ENCODE measurements at regions not wholly inside any gene's neighbourhood (a gene's known extent, or its start where the extent isn't known, plus 50 kb on each side); places are given as distances from the start of the nearest gene placed in this dataset.

- Histone ChIP-seq H3K36me3 (ENCODE audit: control insufficient read depth, insufficient read depth, low read length) (no peaks in the 10 kb centered on the region), H3K4me3 (ENCODE audit: low read length) (no peak overlapping the region), H3K4me1 (ENCODE audit: control insufficient read depth, insufficient read depth, low read length) (no peaks in the 10 kb centered on the region), H3K27me3 (ENCODE audit: control insufficient read depth, insufficient read depth, low read length) (no peaks in the 10 kb centered on the region), H3K27ac (ENCODE audit: low read length) (no peak overlapping the region), H3K9me3 (ENCODE audit: control insufficient read depth, insufficient read depth, low read length) (no peaks in the 10 kb centered on the region)
- no CpG with 5 or more reads among the region's 1 CpG for WGBS (ENCODE audit: insufficient coverage, insufficient read length)
- DNase-seq (ENCODE audit: low read depth, low spot score) = no peak
Observed at GRCh38 chr2:34204560-34204959, 605.5 kb upstream of the FAM98A start.

GRCh38 chr2:34201099-34201498 is 602.0 kb upstream of the FAM98A start:
- WGBS (ENCODE audit: insufficient coverage, insufficient read length) = no CpG with 5 or more reads among the region's 1 CpG
- no peaks in the 10 kb centered on the region for H3K9me3 ChIP-seq (ENCODE audit: control insufficient read depth, insufficient read depth, low read length)
- no peaks in the 10 kb centered on the region for H3K4me1 ChIP-seq (ENCODE audit: control insufficient read depth, insufficient read depth, low read length)
- no peaks in the 10 kb centered on the region for H3K36me3 ChIP-seq (ENCODE audit: control insufficient read depth, insufficient read depth, low read length)
- no peak overlapping the region for H3K4me3 ChIP-seq (ENCODE audit: low read length)
- no peak for DNase-seq (ENCODE audit: low read depth, low spot score)
- no peak overlapping the region for H3K27ac ChIP-seq (ENCODE audit: low read length)
- no peaks in the 10 kb centered on the region for H3K27me3 ChIP-seq (ENCODE audit: control insufficient read depth, insufficient read depth, low read length)

GRCh38 chr2:34199971-34200370 is 600.9 kb upstream of the FAM98A start:
- DNase-seq (ENCODE audit: low read depth, low spot score) = no peak
- Histone ChIP-seq H3K9me3 (ENCODE audit: control insufficient read depth, insufficient read depth, low read length) (no peaks in the 10 kb centered on the region), H3K36me3 (ENCODE audit: control insufficient read depth, insufficient read depth, low read length) (no peaks in the 10 kb centered on the region), H3K4me1 (ENCODE audit: control insufficient read depth, insufficient read depth, low read length) (no peaks in the 10 kb centered on the region), H3K4me3 (ENCODE audit: low read length) (no peak overlapping the region), H3K27ac (ENCODE audit: low read length) (no peak overlapping the region), H3K27me3 (ENCODE audit: control insufficient read depth, insufficient read depth, low read length) (no peaks in the 10 kb centered on the region)

GRCh38 chr2:34193164-34193563 is 594.1 kb upstream of the FAM98A start:
- Histone ChIP-seq H3K4me1 (ENCODE audit: control insufficient read depth, insufficient read depth, low read length) (no peaks in the 10 kb centered on the region; the same call in 1 of the 2 replicates), H3K27ac (ENCODE audit: low read length) (no peak overlapping the region), H3K9me3 (ENCODE audit: control insufficient read depth, insufficient read depth, low read length) (no peaks in the 10 kb centered on the region), H3K27me3 (ENCODE audit: control insufficient read depth, insufficient read depth, low read length) (no peaks in the 10 kb centered on the region), H3K36me3 (ENCODE audit: control insufficient read depth, insufficient read depth, low read length) (no peaks in the 10 kb centered on the region), H3K4me3 (ENCODE audit: low read length) (no peak overlapping the region)
- no peak for DNase-seq (ENCODE audit: low read depth, low spot score)
- WGBS (ENCODE audit: insufficient coverage, insufficient read length) = no CpG with 5 or more reads among the region's 3 CpGs

GRCh38 chr2:34188464-34189303 is 589.6 kb upstream of the FAM98A start:
- no peak overlapping the region for H3K4me3 ChIP-seq (ENCODE audit: low read length)
- no peaks in the 10 kb centered on the region for H3K36me3 ChIP-seq (ENCODE audit: control insufficient read depth, insufficient read depth, low read length)
- no peak overlapping the region for H3K27ac ChIP-seq (ENCODE audit: low read length)
- no peak for DNase-seq (ENCODE audit: low read depth, low spot score)
- no peaks in the 10 kb centered on the region; the same call in 1 of the 2 replicates for H3K4me1 ChIP-seq (ENCODE audit: control insufficient read depth, insufficient read depth, low read length)
- H3K27me3 ChIP-seq (ENCODE audit: control insufficient read depth, insufficient read depth, low read length) = no peaks in the 10 kb centered on the region
- no CpG with 5 or more reads among the region's 6 CpGs for WGBS (ENCODE audit: insufficient coverage, insufficient read length)
- no peaks in the 10 kb centered on the region for H3K9me3 ChIP-seq (ENCODE audit: control insufficient read depth, insufficient read depth, low read length)

- H3K4me3 ChIP-seq (ENCODE audit: low read length) = no peak overlapping the region
- no peak for DNase-seq (ENCODE audit: low read depth, low spot score)
- no peaks in the 10 kb centered on the region for H3K27me3 ChIP-seq (ENCODE audit: control insufficient read depth, insufficient read depth, low read length)
- WGBS (ENCODE audit: insufficient coverage, insufficient read length) = no CpG with 5 or more reads among the region's 3 CpGs
- H3K27ac ChIP-seq (ENCODE audit: low read length) = no peak overlapping the region
- no peaks in the 10 kb centered on the region for H3K4me1 ChIP-seq (ENCODE audit: control insufficient read depth, insufficient read depth, low read length)
- H3K9me3 ChIP-seq (ENCODE audit: control insufficient read depth, insufficient read depth, low read length) = no peaks in the 10 kb centered on the region
- no peaks in the 10 kb centered on the region for H3K36me3 ChIP-seq (ENCODE audit: control insufficient read depth, insufficient read depth, low read length)
Observed at GRCh38 chr2:34179511-34179910, 580.4 kb upstream of the FAM98A start.

GRCh38 chr2:34178482-34178881 is 579.4 kb upstream of the FAM98A start:
- no peak overlapping the region for H3K27ac ChIP-seq (ENCODE audit: low read length)
- DNase-seq (ENCODE audit: low read depth, low spot score) = no peak
- no peaks in the 10 kb centered on the region for H3K9me3 ChIP-seq (ENCODE audit: control insufficient read depth, insufficient read depth, low read length)

GRCh38 chr2:34176693-34177092 is 577.6 kb upstream of the FAM98A start:
- H3K27ac ChIP-seq (ENCODE audit: low read length) = no peak overlapping the region
- no peak for DNase-seq (ENCODE audit: low read depth, low spot score)
- H3K36me3 ChIP-seq (ENCODE audit: control insufficient read depth, insufficient read depth, low read length) = no peaks in the 10 kb centered on the region
- no peak overlapping the region for H3K4me3 ChIP-seq (ENCODE audit: low read length)
- H3K9me3 ChIP-seq (ENCODE audit: control insufficient read depth, insufficient read depth, low read length) = no peaks in the 10 kb centered on the region
- no peaks in the 10 kb centered on the region for H3K4me1 ChIP-seq (ENCODE audit: control insufficient read depth, insufficient read depth, low read length)
- no peaks in the 10 kb centered on the region for H3K27me3 ChIP-seq (ENCODE audit: control insufficient read depth, insufficient read depth, low read length)

More at GRCh38 chr2:34178482-34178881, 579.4 kb upstream of the FAM98A start:
- H3K27me3 ChIP-seq (ENCODE audit: control insufficient read depth, insufficient read depth, low read length) = no peaks in the 10 kb centered on the region
- no peaks in the 10 kb centered on the region for H3K36me3 ChIP-seq (ENCODE audit: control insufficient read depth, insufficient read depth, low read length)
- no peaks in the 10 kb centered on the region for H3K4me1 ChIP-seq (ENCODE audit: control insufficient read depth, insufficient read depth, low read length)
- H3K4me3 ChIP-seq (ENCODE audit: low read length) = no peak overlapping the region

- no CpG with 5 or more reads among the region's 2 CpGs for WGBS (ENCODE audit: insufficient coverage, insufficient read length)
Observed at GRCh38 chr2:34174506-34174905, 575.4 kb upstream of the FAM98A start.

GRCh38 chr2:34162231-34162630 is 563.1 kb upstream of the FAM98A start:
- Histone ChIP-seq H3K4me3 (ENCODE audit: low read length) (no peak overlapping the region), H3K36me3 (ENCODE audit: control insufficient read depth, insufficient read depth, low read length) (no peaks in the 10 kb centered on the region), H3K9me3 (ENCODE audit: control insufficient read depth, insufficient read depth, low read length) (no peaks in the 10 kb centered on the region), H3K27ac (ENCODE audit: low read length) (no peak overlapping the region), H3K27me3 (ENCODE audit: control insufficient read depth, insufficient read depth, low read length) (no peaks in the 10 kb centered on the region), H3K4me1 (ENCODE audit: control insufficient read depth, insufficient read depth, low read length) (no peaks in the 10 kb centered on the region)
- WGBS (ENCODE audit: insufficient coverage, insufficient read length) = no CpG with 5 or more reads among the region's 4 CpGs
- no peak for DNase-seq (ENCODE audit: low read depth, low spot score)

More at GRCh38 chr2:34174506-34174905, 575.4 kb upstream of the FAM98A start:
- H3K36me3 ChIP-seq (ENCODE audit: control insufficient read depth, insufficient read depth, low read length) = no peaks in the 10 kb centered on the region
- H3K9me3 ChIP-seq (ENCODE audit: control insufficient read depth, insufficient read depth, low read length) = no peaks in the 10 kb centered on the region
- H3K27me3 ChIP-seq (ENCODE audit: control insufficient read depth, insufficient read depth, low read length) = no peaks in the 10 kb centered on the region
- H3K27ac ChIP-seq (ENCODE audit: low read length) = no peak overlapping the region
- no peak for DNase-seq (ENCODE audit: low read depth, low spot score)
- H3K4me1 ChIP-seq (ENCODE audit: control insufficient read depth, insufficient read depth, low read length) = no peaks in the 10 kb centered on the region
- H3K4me3 ChIP-seq (ENCODE audit: low read length) = no peak overlapping the region

GRCh38 chr2:34161549-34161948 is 562.5 kb upstream of the FAM98A start:
- DNase-seq (ENCODE audit: low read depth, low spot score) = no peak
- Histone ChIP-seq H3K4me1 (ENCODE audit: control insufficient read depth, insufficient read depth, low read length) (no peaks in the 10 kb centered on the region), H3K27me3 (ENCODE audit: control insufficient read depth, insufficient read depth, low read length) (no peaks in the 10 kb centered on the region), H3K36me3 (ENCODE audit: control insufficient read depth, insufficient read depth, low read length) (no peaks in the 10 kb centered on the region), H3K4me3 (ENCODE audit: low read length) (no peak overlapping the region), H3K9me3 (ENCODE audit: control insufficient read depth, insufficient read depth, low read length) (no peaks in the 10 kb centered on the region), H3K27ac (ENCODE audit: low read length) (no peak overlapping the region)
- WGBS (ENCODE audit: insufficient coverage, insufficient read length) = no CpG with 5 or more reads among the region's 3 CpGs

Measured in iPS DF 6.9 (cell line).